ENCODE measurements at regions not wholly inside any gene's neighbourhood (a gene's known extent, or its start where the extent isn't known, plus 50 kb on each side); places are given as distances from the start of the nearest gene placed in this dataset.

DNA sequence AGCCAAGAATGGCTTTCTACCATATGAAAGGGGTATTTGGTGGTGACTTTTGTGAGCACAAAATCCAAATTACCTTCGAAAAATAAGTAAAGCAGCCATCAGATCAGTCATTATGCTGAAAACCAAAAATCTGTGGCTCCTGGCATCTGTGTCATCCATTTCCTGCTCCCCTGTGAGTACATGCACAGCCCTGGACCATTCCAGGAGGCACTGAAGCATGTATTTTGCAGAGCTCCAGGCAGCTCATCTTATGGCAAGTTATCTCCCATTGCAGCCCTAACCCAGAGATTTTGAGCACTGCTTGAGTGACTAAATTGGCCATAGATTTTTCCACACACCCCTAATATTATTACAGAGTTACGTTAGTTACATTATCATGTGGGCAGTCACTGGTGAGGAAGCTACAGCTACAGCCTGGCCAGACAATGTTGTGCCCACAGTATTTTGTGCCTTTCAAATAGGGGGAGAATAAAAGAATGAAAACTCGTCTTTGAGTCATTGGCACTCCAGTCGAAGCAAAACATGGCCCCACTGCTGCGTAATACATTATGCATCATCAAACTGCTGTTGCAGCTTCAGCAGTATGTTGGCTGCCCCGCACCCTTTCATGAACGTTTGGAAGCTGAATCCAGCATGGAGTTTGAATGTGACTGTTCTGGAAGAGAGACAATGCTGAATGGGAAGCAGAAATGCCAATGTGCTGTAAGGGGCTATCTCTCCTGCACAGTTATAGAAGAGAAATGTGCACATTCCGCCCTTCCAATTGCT lies 702.2 kb downstream of the RNF144A start:
- no peak for DNase-seq (ENCODE audit: extremely low spot score)
- TF ChIP-seq, protein P1, sequence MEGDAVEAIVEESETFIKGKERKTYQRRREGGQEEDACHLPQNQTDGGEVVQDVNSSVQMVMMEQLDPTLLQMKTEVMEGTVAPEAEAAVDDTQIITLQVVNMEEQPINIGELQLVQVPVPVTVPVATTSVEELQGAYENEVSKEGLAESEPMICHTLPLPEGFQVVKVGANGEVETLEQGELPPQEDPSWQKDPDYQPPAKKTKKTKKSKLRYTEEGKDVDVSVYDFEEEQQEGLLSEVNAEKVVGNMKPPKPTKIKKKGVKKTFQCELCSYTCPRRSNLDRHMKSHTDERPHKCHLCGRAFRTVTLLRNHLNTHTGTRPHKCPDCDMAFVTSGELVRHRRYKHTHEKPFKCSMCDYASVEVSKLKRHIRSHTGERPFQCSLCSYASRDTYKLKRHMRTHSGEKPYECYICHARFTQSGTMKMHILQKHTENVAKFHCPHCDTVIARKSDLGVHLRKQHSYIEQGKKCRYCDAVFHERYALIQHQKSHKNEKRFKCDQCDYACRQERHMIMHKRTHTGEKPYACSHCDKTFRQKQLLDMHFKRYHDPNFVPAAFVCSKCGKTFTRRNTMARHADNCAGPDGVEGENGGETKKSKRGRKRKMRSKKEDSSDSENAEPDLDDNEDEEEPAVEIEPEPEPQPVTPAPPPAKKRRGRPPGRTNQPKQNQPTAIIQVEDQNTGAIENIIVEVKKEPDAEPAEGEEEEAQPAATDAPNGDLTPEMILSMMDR (IDR thresholded peaks at IDR 0.05; ENCODE audit: control extremely low read depth, extremely low read depth, low read depth, missing control alignments), result no peak
- CTCF ChIA-PET, result interaction anchor here (1.3 kb wide), 1 partner anchor 13 kb away, joined by 3 read pairs; no protein-coding TSS in a partner anchor
- POLR2A ChIA-PET, result no interaction called here

DNA sequence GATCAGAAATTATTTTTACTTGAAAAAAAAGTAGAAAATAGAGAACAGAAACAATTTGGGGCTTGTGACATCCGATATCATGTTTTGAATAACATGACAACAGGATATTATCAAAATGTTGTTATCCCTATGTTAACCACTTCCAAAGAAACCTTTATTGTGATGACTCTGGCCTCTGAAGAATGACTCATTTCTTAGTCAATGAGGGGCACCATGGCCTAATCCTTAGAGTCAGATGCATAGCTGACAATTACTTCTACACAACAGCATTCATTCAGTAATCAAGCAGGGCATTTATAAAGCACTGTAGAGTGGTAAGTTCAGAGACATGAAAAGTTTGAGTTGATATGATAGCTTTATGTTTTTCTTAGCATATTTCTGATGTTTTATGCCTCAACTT lies 703.0 kb downstream of the RNF144A start:
- no peak for DNase-seq (ENCODE audit: extremely low spot score)
- TF ChIP-seq, protein P1 (IDR thresholded peaks at IDR 0.05; ENCODE audit: control extremely low read depth, extremely low read depth, low read depth, missing control alignments), result no peak
- POLR2A ChIA-PET, result no interaction called here
- CTCF ChIA-PET, result interaction anchor here (1.3 kb wide), 1 partner anchor 12 kb away, joined by 3 read pairs; no protein-coding TSS in a partner anchor

DNA sequence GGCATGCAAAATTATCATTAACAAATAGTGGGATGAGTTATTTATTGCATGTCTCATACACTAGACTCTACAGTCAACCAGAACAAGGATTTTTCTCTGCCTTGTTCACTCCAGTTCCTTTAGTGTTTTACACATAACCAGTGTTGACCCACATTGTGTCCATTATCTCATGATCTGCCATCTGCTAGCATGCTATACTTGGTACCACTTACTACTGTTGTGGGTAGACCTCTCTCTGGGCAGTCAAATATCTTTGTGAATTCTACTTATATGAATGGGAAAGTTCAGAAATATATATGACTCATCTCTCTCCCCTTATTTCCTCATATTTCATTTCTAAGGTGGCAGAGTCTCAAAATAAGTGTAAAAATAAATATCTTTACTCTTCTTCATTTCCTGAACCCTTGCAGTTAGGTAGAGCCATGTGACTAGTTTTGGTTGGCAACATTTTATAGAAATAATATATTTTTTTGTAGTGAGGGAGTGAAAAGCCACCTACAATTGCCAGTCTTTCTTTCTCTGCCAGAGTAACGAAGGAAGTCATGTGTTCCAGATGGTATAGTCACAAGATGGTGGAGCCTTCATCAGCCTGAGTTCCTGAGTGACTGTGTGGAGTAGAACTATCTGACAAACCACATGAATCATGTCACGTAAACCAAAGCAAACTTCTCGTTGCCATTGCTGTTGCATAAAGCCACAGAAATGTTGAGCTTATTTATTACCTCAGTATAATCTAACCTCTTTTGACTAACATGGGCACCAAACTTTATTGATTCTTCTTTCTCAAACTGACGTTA lies 704.0 kb downstream of the RNF144A start:
- no peak for DNase-seq (ENCODE audit: extremely low spot score)

DNA sequence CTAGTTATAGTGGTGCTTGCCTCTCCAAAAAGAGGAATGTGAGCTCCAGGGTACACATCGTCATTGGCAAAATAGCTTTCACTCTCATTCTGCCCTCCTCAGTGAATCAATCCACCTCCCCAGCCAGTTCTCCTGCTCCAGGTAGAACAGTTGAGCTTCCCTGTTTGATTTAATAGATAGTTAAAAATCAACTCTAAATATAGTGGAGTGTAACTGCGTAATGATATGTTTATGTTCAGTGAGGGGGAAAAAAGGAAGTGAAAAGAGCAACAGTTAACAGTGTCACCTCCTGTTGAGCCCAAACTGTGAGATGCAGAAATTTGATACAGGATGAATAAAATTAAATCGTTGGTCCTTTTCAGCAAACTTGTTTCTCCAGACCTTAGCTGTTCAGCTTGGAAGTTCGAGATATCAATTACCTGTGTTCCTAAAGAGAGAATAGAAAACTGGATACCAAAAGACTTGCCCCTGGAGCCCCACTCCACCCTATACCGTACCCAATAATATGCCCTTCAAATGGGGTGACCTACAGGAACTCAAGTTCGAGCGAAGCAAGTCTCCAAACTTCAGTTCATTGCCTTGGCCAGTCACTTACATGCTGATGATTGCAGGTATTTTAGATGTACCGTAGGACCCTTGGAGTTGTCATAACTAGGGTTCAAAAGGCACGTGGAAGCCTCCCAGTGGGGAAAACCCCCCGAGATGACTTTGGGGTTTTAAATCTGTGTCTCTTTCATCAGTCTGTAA lies 708.4 kb downstream of the RNF144A start:
- TF ChIP-seq, protein P1 (IDR thresholded peaks at IDR 0.05; ENCODE audit: control extremely low read depth, extremely low read depth, low read depth, missing control alignments), result no peak
- peak; percentile 16 for DNase-seq (ENCODE audit: extremely low spot score)
- CTCF ChIA-PET, result interaction anchor here (2.1 kb wide), 1 partner anchor 13 kb away, joined by 4 read pairs; no protein-coding TSS in a partner anchor
- POLR2A ChIA-PET, result no interaction called here

More for the DNA sequence above, 704.0 kb downstream of the RNF144A start:
- ChIA-PET CTCF (interaction anchor here (1.1 kb wide), 1 partner anchor 9 kb away, joined by 4 read pairs; no protein-coding TSS in a partner anchor), POLR2A (no interaction called here)
- TF ChIP-seq, protein P1 (IDR thresholded peaks at IDR 0.05; ENCODE audit: control extremely low read depth, extremely low read depth, low read depth, missing control alignments), result no peak

DNA sequence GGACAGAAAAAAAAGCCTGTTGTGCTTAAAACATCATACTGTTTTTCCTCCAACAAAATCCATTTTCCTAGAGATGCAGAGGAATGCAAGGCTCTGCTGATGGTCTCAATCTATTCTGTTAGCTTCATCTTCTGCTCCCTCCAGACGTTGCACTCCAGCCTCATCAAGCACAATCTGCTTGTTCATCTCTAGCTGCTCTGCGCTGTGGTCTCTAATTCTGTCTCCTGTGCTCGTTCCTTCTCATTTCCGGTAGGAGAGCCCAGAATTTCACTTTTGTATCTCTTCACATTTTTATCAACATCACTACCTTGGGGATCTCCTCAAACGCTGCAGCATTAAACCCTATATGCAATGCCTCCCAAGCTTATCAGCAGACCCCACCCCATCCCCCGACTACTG lies 708.9 kb downstream of the RNF144A start:
- POLR2A ChIA-PET, result no interaction called here
- no peak for DNase-seq (ENCODE audit: extremely low spot score)
- TF ChIP-seq, protein P1 (IDR thresholded peaks at IDR 0.05; ENCODE audit: control extremely low read depth, extremely low read depth, low read depth, missing control alignments), result no peak
- CTCF ChIA-PET, result interaction anchor here (2.1 kb wide), 1 partner anchor 12 kb away, joined by 4 read pairs; no protein-coding TSS in a partner anchor

DNA sequence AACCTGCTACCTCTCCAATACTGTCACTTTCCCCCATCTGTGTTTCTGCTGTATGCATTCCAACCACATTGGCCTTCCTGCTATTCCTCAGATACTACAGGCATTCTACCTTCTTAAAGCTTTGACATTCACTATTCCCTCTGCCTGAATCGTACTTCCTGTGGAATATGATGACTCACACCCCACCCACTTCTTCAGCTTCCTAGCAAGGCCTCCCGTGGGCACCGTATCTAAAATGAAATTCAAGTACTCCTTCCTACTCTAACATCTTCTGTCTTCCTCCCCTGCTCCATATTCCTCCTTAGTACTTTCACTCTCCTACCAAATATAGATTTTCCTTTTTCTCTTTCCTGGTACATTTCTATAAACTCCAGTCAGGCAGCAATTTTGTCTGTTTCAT lies 710.4 kb downstream of the RNF144A start:
- DNase-seq (ENCODE audit: extremely low spot score), result no peak
- CTCF ChIA-PET, result no interaction called here
- POLR2A ChIA-PET, result no interaction called here
- TF ChIP-seq, protein P1 (IDR thresholded peaks at IDR 0.05; ENCODE audit: control extremely low read depth, extremely low read depth, low read depth, missing control alignments), result no peak
